ENCODE measurements at regions not wholly inside any gene's neighbourhood (a gene's known extent, or its start where the extent isn't known, plus 50 kb on each side); places are given as distances from the start of the nearest gene placed in this dataset.
"Not testable (repeated sequence)": the region's sequence is repeated elsewhere in the genome, so short reads cannot be mapped to it uniquely, and the experiment has no call there.

DNA sequence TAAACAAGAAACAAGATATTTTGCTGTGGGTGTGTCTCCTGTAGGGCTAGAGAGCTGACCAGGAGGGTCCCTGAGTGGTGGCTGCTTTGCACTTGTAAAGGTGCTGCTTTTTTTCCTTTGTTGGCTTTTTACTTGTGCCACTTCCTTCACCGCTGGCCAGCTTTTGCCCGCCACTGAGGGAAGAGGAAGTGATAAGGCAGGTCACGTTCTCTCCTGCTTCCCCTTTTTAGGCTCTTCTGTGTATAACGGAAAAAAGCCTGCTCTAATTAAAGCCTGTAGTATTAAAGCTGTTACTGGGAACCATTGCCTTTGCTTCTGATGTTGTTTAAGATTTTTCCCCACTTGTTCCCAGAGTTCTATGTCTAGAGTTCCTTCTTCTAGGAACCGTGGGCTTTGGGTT, 134.1 kb downstream of the RBMY1D start:
- not testable (repeated sequence) for H3K27me3 Mint-ChIP-seq (ENCODE audit: low read depth); H3K4me1 Mint-ChIP-seq (ENCODE audit: low read depth); ATAC-seq (replicated peaks in 1 of 2); H3K9me3 Mint-ChIP-seq; DNase-seq; H3K36me3 Mint-ChIP-seq (ENCODE audit: insufficient read depth in 2 of 2); H3K27ac Mint-ChIP-seq; H3K4me3 Mint-ChIP-seq

GRCh38 chrY:21767824-21768223, 126.5 kb downstream of the RBMY1D start:
- H3K9me3 Mint-ChIP-seq; H3K36me3 Mint-ChIP-seq (ENCODE audit: insufficient read depth in 2 of 2); H3K4me3 Mint-ChIP-seq; H3K4me1 Mint-ChIP-seq (ENCODE audit: low read depth); H3K27me3 Mint-ChIP-seq (ENCODE audit: low read depth); DNase-seq; H3K27ac Mint-ChIP-seq: not testable (repeated sequence)
- ATAC-seq (replicated peaks in 1 of 2): peak in 1 of 2 donors; percentile 88

DNA sequence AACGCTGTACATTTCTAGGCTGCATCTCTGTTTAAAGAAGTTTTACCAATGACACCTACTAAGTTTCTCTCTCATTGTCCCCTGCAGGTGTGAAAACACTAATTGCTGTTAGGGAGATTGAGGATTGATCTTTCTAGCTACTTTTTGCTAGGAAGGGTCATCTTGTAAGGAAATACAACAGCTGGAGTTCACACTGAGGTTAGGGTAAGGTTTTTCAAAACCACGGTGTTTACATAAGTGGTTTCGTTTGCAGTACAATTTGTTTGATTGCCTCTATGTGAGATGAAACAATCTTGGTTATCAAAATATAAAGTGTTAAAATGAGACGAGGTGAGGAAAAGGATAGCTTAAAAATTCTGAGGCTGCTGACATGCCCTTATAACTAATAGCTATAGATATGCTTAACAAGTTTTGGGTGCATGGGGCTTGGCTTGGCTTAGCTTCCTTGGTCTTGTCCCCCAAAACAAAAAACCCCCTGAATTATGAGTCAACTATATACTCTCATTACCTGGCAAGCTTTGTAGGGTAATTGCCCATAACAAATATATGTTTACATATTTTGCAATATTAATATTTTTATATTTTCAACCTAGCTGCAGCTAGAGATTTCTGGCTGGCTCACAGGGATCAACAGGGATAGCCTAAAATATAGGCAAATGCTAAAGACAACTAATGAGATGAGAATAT, 112.0 kb downstream of the RBMY1D start:
- not testable (repeated sequence) for H3K27ac Mint-ChIP-seq; H3K27me3 Mint-ChIP-seq (ENCODE audit: low read depth); H3K36me3 Mint-ChIP-seq (ENCODE audit: insufficient read depth in 2 of 2); H3K4me3 Mint-ChIP-seq; ATAC-seq (replicated peaks in 1 of 2); DNase-seq; H3K4me1 Mint-ChIP-seq (ENCODE audit: low read depth); H3K9me3 Mint-ChIP-seq

- Mint-ChIP-seq H3K9me3 (no peaks in the 10 kb centered on the region), H3K4me1 (ENCODE audit: low read depth) (no peaks in the 10 kb centered on the region)
- ATAC-seq (replicated peaks in 1 of 2): no peak
Measured at GRCh38 chrY:21813484-21814233, 80.7 kb downstream of the RBMY1D start.

GRCh38 chrY:21814491-21814890, 79.8 kb downstream of the RBMY1D start:
- H3K36me3 Mint-ChIP-seq (ENCODE audit: insufficient read depth in 2 of 2): no peaks in the 10 kb centered on the region
- no peaks in the 10 kb centered on the region for H3K27me3 Mint-ChIP-seq (ENCODE audit: low read depth)
- H3K9me3 Mint-ChIP-seq: no peaks in the 10 kb centered on the region
- DNase-seq: no peak
- H3K27ac Mint-ChIP-seq: no peak overlapping the region
- ATAC-seq (replicated peaks in 1 of 2): no peak
- no peak overlapping the region for H3K4me3 Mint-ChIP-seq
- H3K4me1 Mint-ChIP-seq (ENCODE audit: low read depth): no peaks in the 10 kb centered on the region

More at GRCh38 chrY:21813484-21814233, 80.7 kb downstream of the RBMY1D start:
- no peak overlapping the region for H3K4me3 Mint-ChIP-seq
- DNase-seq: no peak
- no peaks in the 10 kb centered on the region for H3K36me3 Mint-ChIP-seq (ENCODE audit: insufficient read depth in 2 of 2)
- H3K27ac Mint-ChIP-seq: no peak overlapping the region
- H3K27me3 Mint-ChIP-seq (ENCODE audit: low read depth): no peaks in the 10 kb centered on the region

GRCh38 chrY:21821881-21822280, 72.4 kb downstream of the RBMY1D start:
- ATAC-seq (replicated peaks in 1 of 2) (no peak), DNase-seq (no peak)
- H3K4me3 Mint-ChIP-seq: no peak overlapping the region
- H3K36me3 Mint-ChIP-seq (ENCODE audit: insufficient read depth in 2 of 2): no peaks in the 10 kb centered on the region
- H3K9me3 Mint-ChIP-seq: no peaks in the 10 kb centered on the region
- H3K4me1 Mint-ChIP-seq (ENCODE audit: low read depth): no peaks in the 10 kb centered on the region
- no peaks in the 10 kb centered on the region for H3K27me3 Mint-ChIP-seq (ENCODE audit: low read depth)
- no peak overlapping the region for H3K27ac Mint-ChIP-seq

- Mint-ChIP-seq H3K4me3 (no peak overlapping the region), H3K4me1 (ENCODE audit: low read depth) (no peaks in the 10 kb centered on the region), H3K36me3 (ENCODE audit: insufficient read depth in 2 of 2) (no peaks in the 10 kb centered on the region), H3K27me3 (ENCODE audit: low read depth) (no peaks in the 10 kb centered on the region), H3K27ac (no peak overlapping the region), H3K9me3 (no peaks in the 10 kb centered on the region)
- ATAC-seq (replicated peaks in 1 of 2) (no peak), DNase-seq (no peak)
Measured at GRCh38 chrY:21827593-21827992, 66.7 kb downstream of the RBMY1D start.

Data from activated T-cell treated with anti-CD3 and anti-CD28 coated beads, Interleukin-2, amount 50 U/mL, for 72 hours (primary cell).